ENCODE measurements at regions not wholly inside any gene's neighbourhood (a gene's known extent, or its start where the extent isn't known, plus 50 kb on each side); places are given as distances from the start of the nearest gene placed in this dataset.
A peak's percentile ranks its signal among the peaks of the same experiment; 100 is the strongest.

GRCh38 chr6:6748001-6748400, 159.5 kb downstream of the LY86 start:
- peaks cover 26% of the 10 kb centered on the region for H3K4me1 Mint-ChIP-seq
- H3K36me3 Mint-ChIP-seq (ENCODE audit: low read depth), result no peaks in the 10 kb centered on the region
- Histone ChIP-seq H3K4me3 (ENCODE audit: low read length) (no peak overlapping the region), H3K4me1 (ENCODE audit: control insufficient read depth, insufficient read depth, low read length) (peaks cover 10% of the 10 kb centered on the region), H3K36me3 (ENCODE audit: control insufficient read depth, insufficient read depth, low read length) (no peaks in the 10 kb centered on the region), H3K9me3 (ENCODE audit: control insufficient read depth, low read length) (peaks cover 10% of the 10 kb centered on the region), H3K27ac (ENCODE audit: low read depth, low read length) (no peak overlapping the region), H3K9ac (ENCODE audit: extremely low read depth, low read length, poor library complexity, severe bottlenecking) (no peak overlapping the region), H3K27me3 (ENCODE audit: control insufficient read depth, insufficient read depth, low read length, poor library complexity, severe bottlenecking) (no peaks in the 10 kb centered on the region)
- DNase-seq, result no peak
- H3K27me3 Mint-ChIP-seq (ENCODE audit: insufficient read depth), result peaks cover 12% of the 10 kb centered on the region
- H3K4me3 Mint-ChIP-seq, result no peak overlapping the region
- no peak overlapping the region for H3K27ac Mint-ChIP-seq
- 82 to 93% methylated on average over 6 to 10 of the region's 10 CpGs for WGBS, 2 experiments (ENCODE audit: insufficient coverage in 1 of 2, insufficient read length in 1 of 2)
- no peak for TF ChIP-seq CTCF (conservative IDR thresholded peaks at IDR 0.05)
- peaks cover 6% of the 10 kb centered on the region for H3K9me3 Mint-ChIP-seq

- Mint-ChIP-seq H3K4me1 (peaks cover 30% of the 10 kb centered on the region), H3K4me3 (peak overlapping the region; percentile 2), H3K36me3 (ENCODE audit: low read depth) (no peaks in the 10 kb centered on the region), H3K27me3 (ENCODE audit: insufficient read depth) (peaks cover 9% of the 10 kb centered on the region), H3K9me3 (peaks cover 5% of the 10 kb centered on the region), H3K27ac (peak overlapping the region; percentile 15)
- TF ChIP-seq CTCF (conservative IDR thresholded peaks at IDR 0.05), result no peak
- no peaks in the 10 kb centered on the region for H3K27me3 ChIP-seq (ENCODE audit: control insufficient read depth, insufficient read depth, low read length, poor library complexity, severe bottlenecking)
- H3K4me1 ChIP-seq (ENCODE audit: control insufficient read depth, insufficient read depth, low read length), result peaks cover 11% of the 10 kb centered on the region
- WGBS, 2 experiments (ENCODE audit: insufficient coverage in 1 of 2, insufficient read length in 1 of 2), result 48 to 52% methylated on average over 12 to 18 of the region's 19 CpGs
- H3K36me3 ChIP-seq (ENCODE audit: control insufficient read depth, insufficient read depth, low read length), result no peaks in the 10 kb centered on the region
- H3K4me3 ChIP-seq (ENCODE audit: low read length), result no peak overlapping the region
- no peak overlapping the region for H3K27ac ChIP-seq (ENCODE audit: low read depth, low read length)
- H3K9ac ChIP-seq (ENCODE audit: extremely low read depth, low read length, poor library complexity, severe bottlenecking), result no peak overlapping the region
- H3K9me3 ChIP-seq (ENCODE audit: control insufficient read depth, low read length), result peaks cover 6% of the 10 kb centered on the region
- peak; percentile 85 for DNase-seq
Observed at GRCh38 chr6:6749702-6750491, 161.4 kb downstream of the LY86 start.

GRCh38 chr6:6750594-6751265, 162.2 kb downstream of the LY86 start:
- no peaks in the 10 kb centered on the region for H3K9me3 Mint-ChIP-seq
- Histone ChIP-seq H3K4me1 (ENCODE audit: control insufficient read depth, insufficient read depth, low read length) (peaks cover 11% of the 10 kb centered on the region), H3K36me3 (ENCODE audit: control insufficient read depth, insufficient read depth, low read length) (no peaks in the 10 kb centered on the region), H3K27ac (ENCODE audit: low read depth, low read length) (no peak overlapping the region), H3K4me3 (ENCODE audit: low read length) (no peak overlapping the region), H3K27me3 (ENCODE audit: control insufficient read depth, insufficient read depth, low read length, poor library complexity, severe bottlenecking) (no peaks in the 10 kb centered on the region), H3K9ac (ENCODE audit: extremely low read depth, low read length, poor library complexity, severe bottlenecking) (no peak overlapping the region), H3K9me3 (ENCODE audit: control insufficient read depth, low read length) (no peaks in the 10 kb centered on the region)
- no peak for DNase-seq
- no peak overlapping the region for H3K4me3 Mint-ChIP-seq
- H3K36me3 Mint-ChIP-seq (ENCODE audit: low read depth), result no peaks in the 10 kb centered on the region
- H3K4me1 Mint-ChIP-seq, result peaks cover 30% of the 10 kb centered on the region
- no peak for TF ChIP-seq CTCF (conservative IDR thresholded peaks at IDR 0.05)
- 90 to 96% methylated on average over 9 to 10 of the region's 10 CpGs for WGBS, 2 experiments (ENCODE audit: insufficient coverage in 1 of 2, insufficient read length in 1 of 2)
- H3K27me3 Mint-ChIP-seq (ENCODE audit: insufficient read depth), result peaks cover 9% of the 10 kb centered on the region
- no peak overlapping the region for H3K27ac Mint-ChIP-seq
